Epithelial cell of esophagus (primary cell): ENCODE measurements at regions not wholly inside any gene's neighbourhood (a gene's known extent, or its start where the extent isn't known, plus 50 kb on each side); places are given as distances from the start of the nearest gene placed in this dataset.
"Not testable (repeated sequence)": the region's sequence is repeated elsewhere in the genome, so short reads cannot be mapped to it uniquely, and the experiment has no call there.

Experiments used
- DNase-seq: peaks from one replicate; pipeline ENCODE4 v3.0.0; 2010; ENCODE audit warnings: low read depth
- H3K4me3 ChIP-seq: 2 replicates; pipeline ENCODE4 v1.5.1; 2011; ENCODE audit warnings: mild to moderate bottlenecking, low read length, control low read depth
- TF ChIP-seq, protein P1 (sequence below): IDR thresholded peaks from 2 replicates; pipeline ENCODE4 v1.5.1; 2011; ENCODE audit warnings: low read depth, mild to moderate bottlenecking, low read length, control low read depth, inconsistent platforms; ENCODE audit not compliant: insufficient read depth; ENCODE audit errors: missing control alignments

DNA sequence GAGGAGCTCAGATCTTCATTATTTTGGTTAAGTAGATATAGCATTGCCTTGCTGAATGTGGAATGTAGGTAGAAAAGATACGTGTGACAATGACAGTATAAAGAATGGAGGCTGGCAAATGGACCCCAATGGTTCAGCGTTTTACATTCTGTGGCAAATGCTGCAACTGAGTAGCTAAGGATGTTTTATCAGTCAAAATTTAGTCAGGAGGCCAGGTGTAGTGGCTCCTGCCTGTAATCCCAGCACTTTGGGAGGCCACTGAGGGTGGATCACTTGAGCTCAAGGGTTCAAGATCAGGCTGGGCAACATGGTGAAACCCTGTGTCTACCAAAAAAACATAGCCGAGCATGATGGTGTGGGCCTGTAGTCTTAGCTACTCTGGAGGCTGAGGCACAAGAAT is 120.5 kb upstream of the GHITM start:
- DNase-seq, result no peak
- TF ChIP-seq, protein P1, sequence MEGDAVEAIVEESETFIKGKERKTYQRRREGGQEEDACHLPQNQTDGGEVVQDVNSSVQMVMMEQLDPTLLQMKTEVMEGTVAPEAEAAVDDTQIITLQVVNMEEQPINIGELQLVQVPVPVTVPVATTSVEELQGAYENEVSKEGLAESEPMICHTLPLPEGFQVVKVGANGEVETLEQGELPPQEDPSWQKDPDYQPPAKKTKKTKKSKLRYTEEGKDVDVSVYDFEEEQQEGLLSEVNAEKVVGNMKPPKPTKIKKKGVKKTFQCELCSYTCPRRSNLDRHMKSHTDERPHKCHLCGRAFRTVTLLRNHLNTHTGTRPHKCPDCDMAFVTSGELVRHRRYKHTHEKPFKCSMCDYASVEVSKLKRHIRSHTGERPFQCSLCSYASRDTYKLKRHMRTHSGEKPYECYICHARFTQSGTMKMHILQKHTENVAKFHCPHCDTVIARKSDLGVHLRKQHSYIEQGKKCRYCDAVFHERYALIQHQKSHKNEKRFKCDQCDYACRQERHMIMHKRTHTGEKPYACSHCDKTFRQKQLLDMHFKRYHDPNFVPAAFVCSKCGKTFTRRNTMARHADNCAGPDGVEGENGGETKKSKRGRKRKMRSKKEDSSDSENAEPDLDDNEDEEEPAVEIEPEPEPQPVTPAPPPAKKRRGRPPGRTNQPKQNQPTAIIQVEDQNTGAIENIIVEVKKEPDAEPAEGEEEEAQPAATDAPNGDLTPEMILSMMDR, result no peak
- no peak overlapping the region for H3K4me3 ChIP-seq

DNA sequence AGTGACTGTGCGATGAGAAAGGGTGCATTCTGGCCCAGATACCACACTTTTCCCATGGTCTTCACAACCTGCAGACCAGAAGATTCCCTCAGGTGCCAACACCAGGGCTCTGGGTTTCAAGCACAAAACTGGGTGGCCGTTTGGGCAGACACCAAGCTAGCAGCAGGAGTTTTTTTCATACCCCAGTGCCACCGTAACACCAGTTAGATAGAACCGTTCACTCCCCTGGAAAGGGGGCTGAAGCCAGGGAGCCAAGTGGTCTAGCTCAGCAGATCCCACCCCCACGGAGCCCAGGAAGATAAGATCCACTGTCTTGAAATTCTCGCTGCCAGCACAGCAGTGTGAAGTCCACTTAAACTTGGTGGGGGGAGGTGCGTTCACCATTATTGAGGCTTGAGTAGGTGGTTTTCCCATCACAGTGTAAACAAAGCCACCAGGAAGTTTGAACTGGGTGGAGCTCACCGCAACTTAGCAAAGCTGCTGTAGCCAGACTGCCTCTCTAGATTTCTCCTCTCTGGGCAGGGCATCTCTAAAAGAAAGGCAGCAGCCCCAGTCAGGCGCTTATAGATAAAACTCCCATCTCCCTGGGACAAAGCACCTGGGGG is 119.4 kb upstream of the GHITM start:
- not testable (repeated sequence) for H3K4me3 ChIP-seq, DNase-seq

DNA sequence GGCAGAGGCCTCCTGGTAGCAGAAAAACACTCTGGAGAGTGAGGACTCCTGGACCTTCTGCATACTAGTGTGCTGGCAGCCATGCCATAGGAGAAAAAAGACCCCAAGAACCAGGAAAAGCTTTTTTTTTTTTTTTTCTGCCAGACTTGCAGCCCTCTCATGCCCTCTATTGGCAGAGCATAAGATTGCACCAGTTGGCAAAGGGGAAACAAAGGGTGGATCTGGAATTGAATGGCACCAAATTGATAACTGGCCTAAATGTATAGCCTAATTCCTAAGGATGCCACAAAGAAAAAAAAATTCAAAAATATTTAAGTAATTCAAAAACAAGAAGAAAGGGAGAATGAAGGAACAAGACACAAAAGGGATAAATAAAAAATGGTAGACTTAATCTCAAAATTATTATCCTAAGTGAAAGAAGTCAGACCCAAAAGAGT is 112.5 kb upstream of the GHITM start:
- peak; percentile 32 for DNase-seq
- no peak overlapping the region for H3K4me3 ChIP-seq
- TF ChIP-seq, protein P1, result peak; percentile 92

DNA sequence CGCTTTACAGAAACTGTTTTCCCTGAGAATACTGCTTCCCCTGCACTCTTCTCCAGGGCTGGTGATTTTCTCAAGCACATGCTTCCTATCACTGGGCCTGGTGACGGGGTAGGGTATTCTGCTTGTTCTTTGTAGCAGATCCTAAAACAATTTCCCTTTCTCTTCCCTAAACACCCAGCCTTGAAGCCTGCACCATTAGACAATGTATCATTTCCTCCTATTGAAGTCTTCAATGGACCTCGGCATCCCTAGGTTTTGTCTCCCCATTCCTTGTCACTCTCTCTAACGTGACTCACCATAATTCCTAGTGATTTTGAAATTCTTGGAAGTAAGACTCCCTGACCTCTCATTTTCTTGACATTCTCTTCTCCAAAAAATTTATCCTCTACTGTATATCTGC is 109.5 kb upstream of the GHITM start:
- TF ChIP-seq, protein P1, result no peak
- DNase-seq, result no peak
- H3K4me3 ChIP-seq, result no peak overlapping the region

DNA sequence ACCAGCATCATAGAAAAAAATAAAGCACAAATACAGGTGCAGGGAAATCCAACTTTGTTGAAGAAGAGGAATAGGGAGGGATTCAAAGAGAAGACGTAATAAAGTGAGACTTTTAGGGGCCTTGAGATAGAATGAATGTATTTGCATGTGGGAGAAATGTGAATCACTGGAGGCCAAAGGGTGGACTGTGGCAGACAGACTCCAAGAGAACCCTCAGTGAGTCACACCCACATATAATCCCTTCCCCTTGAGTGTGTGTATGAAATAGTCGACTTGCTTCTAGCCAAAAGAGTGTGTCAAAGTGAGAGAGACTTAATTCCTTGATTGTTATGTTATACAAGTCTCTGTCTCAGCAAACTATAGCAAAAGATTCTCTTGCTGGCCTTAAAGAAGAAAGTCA is 101.3 kb upstream of the GHITM start:
- no peak overlapping the region for H3K4me3 ChIP-seq
- TF ChIP-seq, protein P1, result no peak
- DNase-seq, result peak; percentile 6

DNA sequence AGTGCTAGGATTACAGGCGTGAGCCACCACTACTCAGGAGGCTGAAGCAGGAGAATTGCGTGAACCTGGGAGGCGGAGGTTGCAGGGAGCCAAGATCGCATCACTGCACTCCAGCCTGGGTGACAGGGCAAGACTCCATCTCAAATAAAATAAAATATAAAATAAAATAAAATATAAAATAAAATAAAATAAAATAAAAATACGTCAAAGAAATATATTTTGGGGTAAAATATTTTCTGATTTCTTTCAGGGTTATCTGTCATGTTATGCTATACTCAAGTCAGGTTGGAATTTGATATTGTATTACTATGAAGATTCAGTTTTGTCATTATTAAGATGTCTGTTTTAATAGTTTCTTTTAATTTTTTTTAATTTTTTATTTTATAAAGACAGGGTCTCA is 99.4 kb upstream of the GHITM start:
- no peak overlapping the region for H3K4me3 ChIP-seq
- no peak for DNase-seq
- TF ChIP-seq, protein P1, result no peak

DNA sequence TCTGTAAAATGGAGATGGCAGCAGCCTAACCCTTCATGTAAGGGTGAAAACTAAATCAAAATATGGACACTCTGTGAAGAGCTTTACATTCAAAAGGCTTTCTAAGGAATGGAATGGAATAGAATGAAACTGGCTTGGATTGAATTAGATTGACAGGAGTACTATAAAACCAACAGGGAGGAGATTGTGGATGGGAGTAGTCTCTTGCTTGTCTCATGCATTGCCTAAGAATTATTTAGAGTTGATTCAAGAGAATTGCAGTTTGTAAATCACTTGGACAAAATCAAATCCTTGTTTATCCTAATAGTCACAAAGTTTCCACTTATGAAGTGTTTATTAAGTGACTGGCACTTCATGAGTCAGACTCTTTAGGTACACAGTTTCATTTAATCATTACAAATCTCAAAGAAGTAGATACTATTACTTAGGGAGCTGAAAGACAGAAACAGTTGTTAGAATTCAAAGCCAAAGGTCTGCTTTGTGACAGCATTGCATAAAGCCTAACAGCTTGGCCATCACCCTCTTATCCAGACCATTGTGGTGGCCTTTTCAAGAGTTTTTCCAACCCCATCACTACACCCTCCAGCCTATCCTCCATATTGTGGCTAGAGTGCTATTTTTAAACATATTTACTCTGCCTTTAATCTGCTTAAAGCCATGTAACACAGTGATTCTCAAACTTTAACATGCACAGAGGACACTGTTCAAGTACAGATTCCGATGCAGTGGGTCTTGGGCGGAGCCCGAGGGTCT is 91.9 kb upstream of the GHITM start:
- peak; percentile 3 for DNase-seq
- TF ChIP-seq, protein P1, result no peak
- H3K4me3 ChIP-seq, result no peak overlapping the region
